Prostate gland (tissue), 2 donors: ENCODE measurements at regions not wholly inside any gene's neighbourhood (a gene's known extent, or its start where the extent isn't known, plus 50 kb on each side); places are given as distances from the start of the nearest gene placed in this dataset.

ENCODE experiments used
- CTCF ChIP-seq, 4 experiments: fragments of 200-600 bp in 2 of 4; fragments of 450-650 bp in 2 of 4; sonication (generic) in 2 of 4; IDR thresholded peaks; 1 replicate in 3 of 4; 2 replicates in 1 of 4; pipeline ENCODE4 v1.5.1; 2016 to 2019; ENCODE audit warnings: antibody characterized with exemption in 4 of 4, mild to moderate bottlenecking in 2 of 4, moderate library complexity in 2 of 4
- POLR2A ChIP-seq: fragments of 450-650 bp; IDR thresholded peaks from one replicate; pipeline ENCODE4 v1.6.1; 2016; ENCODE audit warnings: antibody characterized with exemption, mild to moderate bottlenecking

GRCh38 chr2:133673305-133673905 is 105.1 kb upstream of the NCKAP5 start:
- TF ChIP-seq POLR2A: no peak
- TF ChIP-seq CTCF (IDR thresholded peaks at IDR 0.05): no peak
